ENCODE measurements at regions not wholly inside any gene's neighbourhood (a gene's known extent, or its start where the extent isn't known, plus 50 kb on each side); places are given as distances from the start of the nearest gene placed in this dataset.

- TF ChIP-seq EZH2 (IDR thresholded peaks at IDR 0.05; ENCODE audit: borderline replicate concordance, low read length), result no peak
- TF ChIP-seq, protein P1, sequence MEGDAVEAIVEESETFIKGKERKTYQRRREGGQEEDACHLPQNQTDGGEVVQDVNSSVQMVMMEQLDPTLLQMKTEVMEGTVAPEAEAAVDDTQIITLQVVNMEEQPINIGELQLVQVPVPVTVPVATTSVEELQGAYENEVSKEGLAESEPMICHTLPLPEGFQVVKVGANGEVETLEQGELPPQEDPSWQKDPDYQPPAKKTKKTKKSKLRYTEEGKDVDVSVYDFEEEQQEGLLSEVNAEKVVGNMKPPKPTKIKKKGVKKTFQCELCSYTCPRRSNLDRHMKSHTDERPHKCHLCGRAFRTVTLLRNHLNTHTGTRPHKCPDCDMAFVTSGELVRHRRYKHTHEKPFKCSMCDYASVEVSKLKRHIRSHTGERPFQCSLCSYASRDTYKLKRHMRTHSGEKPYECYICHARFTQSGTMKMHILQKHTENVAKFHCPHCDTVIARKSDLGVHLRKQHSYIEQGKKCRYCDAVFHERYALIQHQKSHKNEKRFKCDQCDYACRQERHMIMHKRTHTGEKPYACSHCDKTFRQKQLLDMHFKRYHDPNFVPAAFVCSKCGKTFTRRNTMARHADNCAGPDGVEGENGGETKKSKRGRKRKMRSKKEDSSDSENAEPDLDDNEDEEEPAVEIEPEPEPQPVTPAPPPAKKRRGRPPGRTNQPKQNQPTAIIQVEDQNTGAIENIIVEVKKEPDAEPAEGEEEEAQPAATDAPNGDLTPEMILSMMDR (IDR thresholded peaks at IDR 0.05; ENCODE audit: low read length), result no peak
- no peaks in the 10 kb centered on the region for H3K36me3 ChIP-seq (ENCODE audit: insufficient read depth, low read length)
- H3K9ac ChIP-seq (ENCODE audit: low read length), result no peak overlapping the region
- H2AFZ ChIP-seq (ENCODE audit: low read length), result no peak overlapping the region
- no peaks in the 10 kb centered on the region for H3K9me3 ChIP-seq (ENCODE audit: low read length)
- no peaks in the 10 kb centered on the region for H3F3A ChIP-seq (ENCODE audit: insufficient read depth, low read length)
- H3K9me2 ChIP-seq (ENCODE audit: low read depth, low read length), result no peaks in the 10 kb centered on the region
- no peak overlapping the region for H3K27ac ChIP-seq (ENCODE audit: low read depth, low read length, poor library complexity, severe bottlenecking)
- H4K20me1 ChIP-seq (ENCODE audit: insufficient read depth, low read length), result no peaks in the 10 kb centered on the region
- H3K79me2 ChIP-seq (ENCODE audit: insufficient read depth, low read length), result no peaks in the 10 kb centered on the region
- H3K27me3 ChIP-seq (ENCODE audit: insufficient read depth, low read length), result no peaks in the 10 kb centered on the region
- no peaks in the 10 kb centered on the region for H3K4me1 ChIP-seq (ENCODE audit: insufficient read depth, low read length, severe bottlenecking)
- H3K4me3 ChIP-seq (ENCODE audit: low read depth, low read length, poor library complexity, severe bottlenecking), result no peak overlapping the region
- H3K4me2 ChIP-seq (ENCODE audit: low read length), result no peak overlapping the region
These were observed 222.4 kb upstream of the LRIG1 start for GRCh38 chr3:66723231-66723630.

DNA sequence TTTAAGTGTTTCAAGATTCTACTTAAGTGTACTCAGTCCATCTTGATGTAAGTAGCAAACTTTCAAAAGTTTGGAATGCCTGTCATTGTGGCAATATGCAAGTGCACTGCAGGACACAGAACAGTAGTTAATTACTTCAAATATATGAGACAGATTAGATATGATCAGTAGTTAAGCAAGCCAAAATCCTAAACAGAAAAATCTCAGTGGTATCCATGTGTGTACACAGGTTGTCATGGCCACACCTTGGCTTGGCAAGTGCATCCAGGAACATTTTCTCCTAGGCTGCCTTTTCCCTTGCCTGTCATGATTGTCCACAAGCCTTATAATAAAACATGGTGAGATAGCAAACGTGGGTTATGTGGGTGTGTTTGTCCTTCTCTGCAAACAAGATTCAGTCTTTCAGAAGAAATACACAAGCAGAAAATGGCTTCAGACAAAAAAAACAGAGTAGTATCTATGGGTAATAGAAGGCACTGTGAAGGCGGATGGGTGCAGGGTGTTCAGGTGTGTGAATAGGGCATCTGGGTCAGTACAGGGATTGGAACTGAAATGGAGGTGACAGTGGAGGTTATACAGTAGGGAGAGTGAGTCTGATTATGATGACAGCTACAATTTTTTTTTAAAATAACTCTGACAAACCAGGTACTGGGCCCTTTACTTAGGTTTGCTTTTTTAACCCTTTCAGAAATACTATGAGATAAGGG, 229.0 kb upstream of the LRIG1 start:
- Histone ChIP-seq H3K79me2 (ENCODE audit: insufficient read depth, low read length) (no peaks in the 10 kb centered on the region), H3K9ac (ENCODE audit: low read length) (no peak overlapping the region), H3K27me3 (ENCODE audit: insufficient read depth, low read length) (no peaks in the 10 kb centered on the region), H3K9me3 (ENCODE audit: low read length) (no peaks in the 10 kb centered on the region), H3K27ac (ENCODE audit: low read depth, low read length, poor library complexity, severe bottlenecking) (no peak overlapping the region), H4K20me1 (ENCODE audit: insufficient read depth, low read length) (no peaks in the 10 kb centered on the region), H3K9me2 (ENCODE audit: low read depth, low read length) (no peaks in the 10 kb centered on the region), H3K36me3 (ENCODE audit: insufficient read depth, low read length) (no peaks in the 10 kb centered on the region), H3F3A (ENCODE audit: insufficient read depth, low read length) (no peaks in the 10 kb centered on the region), H3K4me2 (ENCODE audit: low read length) (no peak overlapping the region), H2AFZ (ENCODE audit: low read length) (no peak overlapping the region), H3K4me1 (ENCODE audit: insufficient read depth, low read length, severe bottlenecking) (no peaks in the 10 kb centered on the region), H3K4me3 (ENCODE audit: low read depth, low read length, poor library complexity, severe bottlenecking) (no peak overlapping the region)
- TF ChIP-seq, protein P1 (IDR thresholded peaks at IDR 0.05; ENCODE audit: low read length), result no peak
- TF ChIP-seq EZH2 (IDR thresholded peaks at IDR 0.05; ENCODE audit: borderline replicate concordance, low read length), result no peak

- Histone ChIP-seq H3K9me3 (ENCODE audit: low read length) (no peaks in the 10 kb centered on the region), H2AFZ (ENCODE audit: low read length) (no peak overlapping the region), H3K27me3 (ENCODE audit: insufficient read depth, low read length) (no peaks in the 10 kb centered on the region), H3K4me1 (ENCODE audit: insufficient read depth, low read length, severe bottlenecking) (no peaks in the 10 kb centered on the region), H3K27ac (ENCODE audit: low read depth, low read length, poor library complexity, severe bottlenecking) (no peak overlapping the region), H3K9ac (ENCODE audit: low read length) (no peak overlapping the region), H4K20me1 (ENCODE audit: insufficient read depth, low read length) (no peaks in the 10 kb centered on the region), H3K9me2 (ENCODE audit: low read depth, low read length) (no peaks in the 10 kb centered on the region), H3K4me3 (ENCODE audit: low read depth, low read length, poor library complexity, severe bottlenecking) (no peak overlapping the region), H3K36me3 (ENCODE audit: insufficient read depth, low read length) (no peaks in the 10 kb centered on the region), H3K79me2 (ENCODE audit: insufficient read depth, low read length) (no peaks in the 10 kb centered on the region), H3F3A (ENCODE audit: insufficient read depth, low read length) (no peaks in the 10 kb centered on the region), H3K4me2 (ENCODE audit: low read length) (no peak overlapping the region)
- TF ChIP-seq, protein P1 (IDR thresholded peaks at IDR 0.05; ENCODE audit: low read length), result no peak
- TF ChIP-seq EZH2 (IDR thresholded peaks at IDR 0.05; ENCODE audit: borderline replicate concordance, low read length), result no peak
These were observed 238.0 kb upstream of the LRIG1 start for GRCh38 chr3:66738625-66739365.
